BLaER1 treated with 17β-estradiol and CSF1 and Interleukin-3, amounts not matched to agents 10 nM and 100 nM (cell line): ENCODE measurements at regions not wholly inside any gene's neighbourhood (a gene's known extent, or its start where the extent isn't known, plus 50 kb on each side); places are given as distances from the start of the nearest gene placed in this dataset.

ENCODE experiments used
- H3K27ac ChIP-seq, 11 experiments: shearing (Covaris generic); formaldehyde crosslinking; 2 replicates each; pipeline ENCODE4 v1.8.1; 2022
- H3K27me3 ChIP-seq, 11 experiments: shearing (Covaris generic); formaldehyde crosslinking; 2 replicates each; pipeline ENCODE4 v1.8.1; 2022
- H3K36me3 ChIP-seq, 11 experiments: shearing (Covaris generic); formaldehyde crosslinking; 2 replicates each; pipeline ENCODE4 v1.8.1; 2022
- H3K4me1 ChIP-seq, 10 experiments: shearing (Covaris generic); formaldehyde crosslinking; 2 replicates each; pipeline ENCODE4 v1.8.1; 2022
- H3K4me2 ChIP-seq, 11 experiments: shearing (Covaris generic); formaldehyde crosslinking; 2 replicates each; pipeline ENCODE4 v1.8.1; 2022
- H3K4me3 ChIP-seq, 10 experiments: shearing (Covaris generic); formaldehyde crosslinking; 2 replicates each; pipeline ENCODE4 v1.8.1; 2022
- H3K9ac ChIP-seq, 11 experiments: shearing (Covaris generic); formaldehyde crosslinking; 2 replicates each; pipeline ENCODE4 v1.8.1; 2022
- H3K9me3 ChIP-seq, 11 experiments: shearing (Covaris generic); formaldehyde crosslinking; replicated peaks in 1 of 11; 2 replicates each; pipeline ENCODE4 v1.8.1; 2022
- H4K20me1 ChIP-seq, 11 experiments: shearing (Covaris generic); formaldehyde crosslinking; 2 replicates each; pipeline ENCODE4 v1.8.1; 2022
- Cebpa-rat ChIP-seq, 11 experiments: shearing (Covaris generic); IDR thresholded peaks; 2 replicates each; pipeline ENCODE4 v1.8.1; 2022

GRCh38 chr5:174877987-174878386 lies 153.6 kb downstream of the MSX2 start:
- Histone ChIP-seq H3K27ac (no peak overlapping the region), H3K4me3 (no peak overlapping the region), H3K36me3 (no peaks in the 10 kb centered on the region), H3K4me2 (no peak overlapping the region), H4K20me1 (no peaks in the 10 kb centered on the region), H3K9me3 (peaks cover 0 to 23% (median 20%) of the 10 kb centered on the region in 11 experiments; a peak in 21 of 22 replicates), H3K27me3 (no peaks in the 10 kb centered on the region), H3K9ac (no peak overlapping the region), H3K4me1 (no peaks in the 10 kb centered on the region)
- TF ChIP-seq Cebpa-rat (IDR thresholded peaks at IDR 0.05), result no peak

DNA sequence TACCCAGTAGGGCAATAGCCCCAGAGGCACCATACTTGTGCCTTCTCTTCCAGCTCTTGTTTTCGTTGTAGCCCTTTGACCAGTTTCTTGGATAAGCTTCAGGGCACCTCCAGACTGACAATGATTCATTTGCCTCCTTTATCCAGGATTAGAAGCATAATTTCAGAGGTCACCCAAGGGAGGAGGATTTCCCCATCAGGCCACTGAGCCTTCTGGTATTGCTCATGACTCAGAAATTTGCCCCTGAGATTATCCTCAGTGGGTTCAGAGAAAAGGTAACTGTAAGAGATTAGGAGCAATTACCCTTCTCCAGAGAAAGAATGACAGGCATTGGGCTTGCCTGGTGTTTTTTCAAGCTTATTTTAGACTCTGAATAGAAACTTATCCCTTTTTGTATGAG lies 147.9 kb downstream of the MSX2 start:
- H3K36me3 ChIP-seq, result no peaks in the 10 kb centered on the region
- no peak for TF ChIP-seq Cebpa-rat (IDR thresholded peaks at IDR 0.05)

GRCh38 chr5:174852143-174852542 lies 127.8 kb downstream of the MSX2 start:
- TF ChIP-seq Cebpa-rat (IDR thresholded peaks at IDR 0.05), result no peak
- H3K4me1 ChIP-seq, result no peaks in the 10 kb centered on the region
- no peak overlapping the region for H3K4me3 ChIP-seq
- H3K27ac ChIP-seq, result no peak overlapping the region
- no peaks in the 10 kb centered on the region for H4K20me1 ChIP-seq
- no peaks in the 10 kb centered on the region for H3K36me3 ChIP-seq
- no peak overlapping the region for H3K9ac ChIP-seq
- no peaks in the 10 kb centered on the region for H3K9me3 ChIP-seq
- H3K27me3 ChIP-seq, result no peaks in the 10 kb centered on the region
- no peak overlapping the region for H3K4me2 ChIP-seq

More for the DNA sequence above, 147.9 kb downstream of the MSX2 start:
- H3K4me2 ChIP-seq, result no peak overlapping the region
- no peaks in the 10 kb centered on the region for H4K20me1 ChIP-seq
- no peaks in the 10 kb centered on the region for H3K9me3 ChIP-seq
- no peak overlapping the region for H3K27ac ChIP-seq
- H3K4me1 ChIP-seq, result no peaks in the 10 kb centered on the region
- H3K27me3 ChIP-seq, result no peaks in the 10 kb centered on the region
- no peak overlapping the region for H3K9ac ChIP-seq
- H3K4me3 ChIP-seq, result no peak overlapping the region

DNA sequence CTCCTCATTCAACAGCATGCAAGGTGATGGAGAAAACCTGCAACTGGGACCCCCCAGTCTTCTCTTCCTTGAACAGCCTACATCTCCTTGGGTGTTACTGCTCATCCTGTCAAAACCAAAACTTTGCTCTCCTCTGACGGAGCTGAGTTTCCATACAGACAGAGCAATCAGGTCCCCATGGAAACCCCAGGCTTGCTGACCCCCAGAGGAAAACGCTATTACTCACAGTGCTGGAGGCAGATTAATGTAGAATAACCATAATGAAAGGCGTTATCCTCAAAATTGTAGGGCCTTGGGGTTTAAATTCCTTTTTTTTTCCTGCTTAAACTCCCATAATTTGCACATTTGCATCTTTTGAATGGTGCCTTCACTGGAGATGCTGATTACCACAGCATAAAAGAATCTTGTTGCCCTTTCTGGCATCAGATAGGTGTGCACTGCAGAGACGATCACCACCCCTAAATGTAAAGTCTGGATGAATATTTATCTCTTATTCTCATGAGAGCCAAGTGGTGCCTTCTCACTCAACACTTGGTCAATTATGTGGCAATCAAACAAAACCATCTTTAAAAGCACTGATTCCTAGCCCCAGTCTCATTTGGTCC lies 126.3 kb downstream of the MSX2 start:
- no peak overlapping the region for H3K27ac ChIP-seq
- no peak overlapping the region for H3K4me2 ChIP-seq
- H4K20me1 ChIP-seq, result no peaks in the 10 kb centered on the region
- no peaks in the 10 kb centered on the region for H3K27me3 ChIP-seq
- no peak for TF ChIP-seq Cebpa-rat (IDR thresholded peaks at IDR 0.05)
- H3K9me3 ChIP-seq, result no peaks in the 10 kb centered on the region
- no peak overlapping the region for H3K9ac ChIP-seq
- H3K4me1 ChIP-seq, result no peaks in the 10 kb centered on the region
- no peak overlapping the region for H3K4me3 ChIP-seq
- H3K36me3 ChIP-seq, result no peaks in the 10 kb centered on the region

- Histone ChIP-seq H3K27ac (no peak overlapping the region), H3K4me1 (no peaks in the 10 kb centered on the region), H4K20me1 (no peaks in the 10 kb centered on the region), H3K4me3 (no peak overlapping the region), H3K4me2 (no peak overlapping the region), H3K27me3 (no peaks in the 10 kb centered on the region), H3K9me3 (no peaks in the 10 kb centered on the region), H3K36me3 (no peaks in the 10 kb centered on the region), H3K9ac (no peak overlapping the region)
- no peak for TF ChIP-seq Cebpa-rat (IDR thresholded peaks at IDR 0.05)
These were observed 125.0 kb downstream of the MSX2 start for GRCh38 chr5:174849426-174849825.

DNA sequence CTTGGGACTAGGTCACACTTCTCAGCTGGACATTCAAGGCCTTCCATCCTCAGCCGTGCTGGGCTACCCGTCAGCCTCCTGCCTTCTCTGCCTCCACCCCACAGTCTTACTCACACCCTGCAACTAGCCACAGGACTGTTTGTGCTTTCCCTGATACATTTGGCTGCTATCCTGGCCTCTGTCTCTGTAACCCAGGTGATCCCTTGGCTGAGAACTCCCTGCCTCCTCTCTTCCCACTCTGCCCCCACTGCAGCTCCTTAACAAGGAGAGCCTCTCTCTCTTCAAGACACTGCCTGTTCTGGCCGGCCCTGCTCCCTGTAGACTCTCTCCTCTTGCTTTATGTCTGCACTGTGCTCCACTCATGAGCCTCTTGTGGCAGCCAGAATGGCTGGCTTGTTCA lies 120.6 kb downstream of the MSX2 start:
- H3K4me3 ChIP-seq, result no peak overlapping the region
- H3K9me3 ChIP-seq, result no peaks in the 10 kb centered on the region
- H3K9ac ChIP-seq, result no peak overlapping the region
- no peaks in the 10 kb centered on the region for H3K4me1 ChIP-seq
- H3K27ac ChIP-seq, result no peak overlapping the region
- TF ChIP-seq Cebpa-rat (IDR thresholded peaks at IDR 0.05), result no peak
- no peaks in the 10 kb centered on the region for H3K36me3 ChIP-seq
- no peaks in the 10 kb centered on the region for H3K27me3 ChIP-seq
- H3K4me2 ChIP-seq, result no peak overlapping the region
- H4K20me1 ChIP-seq, result no peaks in the 10 kb centered on the region

GRCh38 chr5:174843263-174844250 lies 119.2 kb downstream of the MSX2 start:
- H3K4me3 ChIP-seq, result no peak overlapping the region
- H3K9me3 ChIP-seq, result no peaks in the 10 kb centered on the region
- no peak overlapping the region for H3K4me2 ChIP-seq
- no peaks in the 10 kb centered on the region for H3K36me3 ChIP-seq
- no peak overlapping the region for H3K27ac ChIP-seq
- TF ChIP-seq Cebpa-rat (IDR thresholded peaks at IDR 0.05), result no peak
- no peaks in the 10 kb centered on the region for H3K4me1 ChIP-seq
- no peaks in the 10 kb centered on the region for H3K27me3 ChIP-seq
- no peaks in the 10 kb centered on the region for H4K20me1 ChIP-seq
- H3K9ac ChIP-seq, result no peak overlapping the region

DNA sequence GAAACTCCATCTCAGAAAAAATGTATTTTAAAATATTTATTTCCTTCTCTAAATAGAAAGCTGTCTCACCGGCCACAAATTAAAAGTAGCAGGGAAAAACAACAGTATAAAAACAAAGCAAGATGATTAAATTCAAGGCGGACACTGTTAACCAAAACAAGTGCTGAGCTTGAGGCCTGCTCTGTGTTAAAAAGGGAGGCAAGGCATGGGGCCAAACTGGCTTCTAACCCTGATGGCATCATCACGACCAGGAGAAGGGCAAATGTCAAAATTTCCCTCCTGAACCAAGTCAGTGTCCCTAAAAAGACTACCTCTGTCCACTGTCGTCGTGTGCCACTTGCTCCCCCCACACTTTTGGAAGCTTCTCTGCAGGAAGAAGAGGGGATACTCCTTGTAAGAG lies 116.1 kb downstream of the MSX2 start:
- Histone ChIP-seq H3K9me3 (peaks cover 0 to 19% (median 12%) of the 10 kb centered on the region in 11 experiments; a peak in 10 of 22 replicates), H3K4me1 (no peaks in the 10 kb centered on the region), H3K36me3 (no peaks in the 10 kb centered on the region), H3K4me2 (no peak overlapping the region), H3K9ac (no peak overlapping the region), H3K4me3 (no peak overlapping the region), H3K27ac (no peak overlapping the region), H3K27me3 (no peaks in the 10 kb centered on the region), H4K20me1 (no peaks in the 10 kb centered on the region)
- no peak for TF ChIP-seq Cebpa-rat (IDR thresholded peaks at IDR 0.05)

DNA sequence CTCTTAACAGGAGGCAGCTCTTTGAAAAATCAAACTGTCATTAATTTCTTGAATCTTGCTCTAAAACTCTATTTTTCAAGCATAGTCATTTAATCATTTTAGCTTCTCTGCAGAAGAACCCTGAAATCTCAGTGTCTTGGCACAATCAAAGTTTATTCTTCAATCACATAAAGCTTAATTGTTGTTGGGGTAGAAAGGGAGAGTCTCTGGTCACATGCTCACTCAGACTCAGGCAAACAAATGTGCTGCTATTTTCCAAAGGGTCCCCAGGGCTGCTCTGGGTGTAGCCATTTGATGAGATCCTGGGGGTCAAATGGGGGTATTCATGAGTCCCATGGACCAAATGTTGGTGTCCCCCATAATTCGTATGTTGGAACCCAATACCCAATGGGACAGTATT lies 114.8 kb downstream of the MSX2 start:
- H3K4me2 ChIP-seq, result no peak overlapping the region

More for the DNA sequence above, 114.8 kb downstream of the MSX2 start:
- Histone ChIP-seq H3K9me3 (peaks cover 0 to 19% (median 12%) of the 10 kb centered on the region in 11 experiments; a peak in 10 of 22 replicates), H3K4me3 (no peak overlapping the region), H3K36me3 (no peaks in the 10 kb centered on the region), H3K9ac (no peak overlapping the region), H4K20me1 (no peaks in the 10 kb centered on the region), H3K27ac (no peak overlapping the region), H3K27me3 (no peaks in the 10 kb centered on the region), H3K4me1 (no peaks in the 10 kb centered on the region)
- TF ChIP-seq Cebpa-rat (IDR thresholded peaks at IDR 0.05), result no peak
